ENCODE measurements at regions not wholly inside any gene's neighbourhood (a gene's known extent, or its start where the extent isn't known, plus 50 kb on each side); places are given as distances from the start of the nearest gene placed in this dataset.

DNA sequence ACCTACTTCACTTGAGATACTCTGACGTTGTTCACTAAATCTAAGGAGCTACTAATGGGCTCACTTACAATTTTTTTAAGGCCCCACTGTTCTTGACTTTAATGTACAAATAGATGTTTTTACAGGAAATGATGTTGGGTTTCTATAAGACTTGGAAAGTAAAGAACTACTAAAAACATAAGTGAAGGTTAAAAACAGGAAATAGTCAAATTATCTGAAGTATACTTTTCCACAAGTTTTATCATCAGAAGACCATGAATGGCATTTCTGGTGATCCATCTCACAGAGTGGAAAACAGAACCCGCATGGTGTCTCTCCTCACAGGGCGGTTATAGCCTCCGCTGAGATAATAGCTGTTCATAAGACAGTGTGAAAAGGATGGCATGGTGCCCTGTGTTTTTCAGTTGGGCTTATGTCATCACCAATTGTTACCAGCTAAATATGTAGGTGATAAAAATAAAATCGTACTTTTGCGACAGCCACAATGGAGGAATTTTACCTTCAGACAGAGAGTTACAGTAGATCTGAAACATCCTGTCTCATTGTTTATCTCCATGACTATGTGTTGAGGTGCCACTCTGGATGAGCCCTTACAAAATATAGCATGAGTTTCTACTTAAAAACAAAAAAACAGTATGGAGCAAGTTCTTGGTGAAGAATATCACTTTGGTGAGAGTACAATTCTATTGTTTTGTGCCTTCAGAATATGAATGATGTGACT, 462.4 kb downstream of the RAP2B start:
- Histone ChIP-seq H3K27ac (ENCODE audit: insufficient read depth, low read length) (no peak overlapping the region), H2AFZ (ENCODE audit: low read length) (no peak overlapping the region), H3K4me1 (ENCODE audit: control insufficient read depth, extremely low read depth, insufficient read depth, low read length) (no peaks in the 10 kb centered on the region), H3K9me3 (ENCODE audit: control insufficient read depth, insufficient read depth, low read depth, low read length) (no peaks in the 10 kb centered on the region), H3K4me2 (ENCODE audit: extremely low read depth, insufficient read depth, low read length) (no peak overlapping the region), H4K20me1 (ENCODE audit: control insufficient read depth, extremely low read depth, insufficient read depth, low read length) (no peaks in the 10 kb centered on the region), H3K4me3 (replicated peaks in 1 of 4; ENCODE audit: control extremely low read depth in 1 of 4, insufficient read depth in 1 of 4, low read depth in 3 of 4, low read length in 4 of 4) (no peak overlapping the region), H3K79me2 (ENCODE audit: control insufficient read depth, insufficient read depth, low read length) (no peaks in the 10 kb centered on the region), H3K27me3 (ENCODE audit: control insufficient read depth, insufficient read depth, low read length) (no peaks in the 10 kb centered on the region), H3K9ac (ENCODE audit: insufficient read depth, low read length) (no peak overlapping the region), H3K36me3 (ENCODE audit: control insufficient read depth, insufficient read depth, low read length) (no peaks in the 10 kb centered on the region)
- no peak for DNase-seq (ENCODE audit: low read depth in 2 of 2)
- no peak for TF ChIP-seq EZH2 (IDR thresholded peaks at IDR 0.05; ENCODE audit: low read length, missing control alignments)
- TF ChIP-seq, protein P1, sequence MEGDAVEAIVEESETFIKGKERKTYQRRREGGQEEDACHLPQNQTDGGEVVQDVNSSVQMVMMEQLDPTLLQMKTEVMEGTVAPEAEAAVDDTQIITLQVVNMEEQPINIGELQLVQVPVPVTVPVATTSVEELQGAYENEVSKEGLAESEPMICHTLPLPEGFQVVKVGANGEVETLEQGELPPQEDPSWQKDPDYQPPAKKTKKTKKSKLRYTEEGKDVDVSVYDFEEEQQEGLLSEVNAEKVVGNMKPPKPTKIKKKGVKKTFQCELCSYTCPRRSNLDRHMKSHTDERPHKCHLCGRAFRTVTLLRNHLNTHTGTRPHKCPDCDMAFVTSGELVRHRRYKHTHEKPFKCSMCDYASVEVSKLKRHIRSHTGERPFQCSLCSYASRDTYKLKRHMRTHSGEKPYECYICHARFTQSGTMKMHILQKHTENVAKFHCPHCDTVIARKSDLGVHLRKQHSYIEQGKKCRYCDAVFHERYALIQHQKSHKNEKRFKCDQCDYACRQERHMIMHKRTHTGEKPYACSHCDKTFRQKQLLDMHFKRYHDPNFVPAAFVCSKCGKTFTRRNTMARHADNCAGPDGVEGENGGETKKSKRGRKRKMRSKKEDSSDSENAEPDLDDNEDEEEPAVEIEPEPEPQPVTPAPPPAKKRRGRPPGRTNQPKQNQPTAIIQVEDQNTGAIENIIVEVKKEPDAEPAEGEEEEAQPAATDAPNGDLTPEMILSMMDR (conservative IDR thresholded peaks at IDR 0.05 in 1 of 2, IDR thresholded peaks at IDR 0.05 in 1 of 2; ENCODE audit: low read depth in 1 of 2, low read length in 2 of 2) = no peak

DNA sequence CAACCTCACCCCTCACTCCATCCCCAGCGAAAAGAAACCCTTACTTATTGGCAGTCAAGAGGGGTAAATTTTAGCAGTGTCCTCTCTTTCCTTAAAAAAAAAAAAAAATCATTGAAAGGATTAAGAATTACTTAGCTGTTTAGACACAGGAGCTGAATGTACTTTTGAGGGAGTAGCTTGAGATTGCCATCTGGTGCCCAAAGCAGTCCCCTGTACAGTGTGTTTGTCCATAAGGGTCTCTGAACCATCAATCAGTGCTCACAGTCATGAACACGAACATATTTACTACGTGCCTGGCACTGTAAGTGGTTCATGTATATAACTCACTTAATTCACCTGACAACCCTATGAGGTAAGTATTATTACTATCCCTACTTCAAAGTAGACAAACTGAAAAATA, 463.5 kb downstream of the RAP2B start:
- Histone ChIP-seq H3K4me2 (ENCODE audit: extremely low read depth, insufficient read depth, low read length) (no peak overlapping the region), H4K20me1 (ENCODE audit: control insufficient read depth, extremely low read depth, insufficient read depth, low read length) (no peaks in the 10 kb centered on the region), H3K9me3 (ENCODE audit: control insufficient read depth, insufficient read depth, low read depth, low read length) (no peaks in the 10 kb centered on the region), H3K36me3 (ENCODE audit: control insufficient read depth, insufficient read depth, low read length) (no peaks in the 10 kb centered on the region), H2AFZ (ENCODE audit: low read length) (no peak overlapping the region), H3K4me1 (ENCODE audit: control insufficient read depth, extremely low read depth, insufficient read depth, low read length) (no peaks in the 10 kb centered on the region), H3K79me2 (ENCODE audit: control insufficient read depth, insufficient read depth, low read length) (no peaks in the 10 kb centered on the region), H3K4me3 (replicated peaks in 1 of 4; ENCODE audit: control extremely low read depth in 1 of 4, insufficient read depth in 1 of 4, low read depth in 3 of 4, low read length in 4 of 4) (no peak overlapping the region), H3K9ac (ENCODE audit: insufficient read depth, low read length) (no peak overlapping the region), H3K27ac (ENCODE audit: insufficient read depth, low read length) (no peak overlapping the region), H3K27me3 (ENCODE audit: control insufficient read depth, insufficient read depth, low read length) (no peaks in the 10 kb centered on the region)
- no peak for TF ChIP-seq EZH2 (IDR thresholded peaks at IDR 0.05; ENCODE audit: low read length, missing control alignments)
- TF ChIP-seq, protein P1 (conservative IDR thresholded peaks at IDR 0.05 in 1 of 2, IDR thresholded peaks at IDR 0.05 in 1 of 2; ENCODE audit: low read depth in 1 of 2, low read length in 2 of 2) = peak; percentile 12 to 32
- DNase-seq (ENCODE audit: low read depth in 2 of 2) = peak in 1 of 2 donors; percentile 32

DNA sequence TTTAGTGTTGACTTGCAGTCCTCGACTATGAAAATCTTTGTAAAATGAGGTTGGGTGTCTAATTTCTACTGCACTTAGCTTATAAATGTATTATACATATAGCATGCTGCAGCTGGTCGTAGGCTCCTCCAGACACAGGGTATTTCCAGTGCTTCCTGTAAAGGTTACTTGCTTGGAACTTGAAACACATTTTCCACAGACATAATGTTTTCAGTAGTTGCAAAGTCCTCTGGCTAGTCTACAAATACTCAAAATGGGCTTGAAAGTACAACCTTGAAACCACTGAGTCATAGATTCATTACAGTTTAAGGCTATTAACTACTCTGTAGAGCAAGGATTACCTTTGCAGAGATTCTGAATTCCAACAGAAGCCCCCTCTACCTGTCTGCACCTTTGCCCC, 464.1 kb downstream of the RAP2B start:
- TF ChIP-seq EZH2 (IDR thresholded peaks at IDR 0.05; ENCODE audit: low read length, missing control alignments) = no peak
- TF ChIP-seq, protein P1 (conservative IDR thresholded peaks at IDR 0.05 in 1 of 2, IDR thresholded peaks at IDR 0.05 in 1 of 2; ENCODE audit: low read depth in 1 of 2, low read length in 2 of 2) = no peak

More for the DNA sequence above, 464.1 kb downstream of the RAP2B start:
- Histone ChIP-seq H3K79me2 (ENCODE audit: control insufficient read depth, insufficient read depth, low read length) (no peaks in the 10 kb centered on the region), H3K27me3 (ENCODE audit: control insufficient read depth, insufficient read depth, low read length) (no peaks in the 10 kb centered on the region), H2AFZ (ENCODE audit: low read length) (no peak overlapping the region), H3K9ac (ENCODE audit: insufficient read depth, low read length) (no peak overlapping the region), H3K27ac (ENCODE audit: insufficient read depth, low read length) (no peak overlapping the region), H3K9me3 (ENCODE audit: control insufficient read depth, insufficient read depth, low read depth, low read length) (no peaks in the 10 kb centered on the region), H3K4me1 (ENCODE audit: control insufficient read depth, extremely low read depth, insufficient read depth, low read length) (no peaks in the 10 kb centered on the region), H3K36me3 (ENCODE audit: control insufficient read depth, insufficient read depth, low read length) (no peaks in the 10 kb centered on the region), H3K4me2 (ENCODE audit: extremely low read depth, insufficient read depth, low read length) (no peak overlapping the region), H3K4me3 (replicated peaks in 1 of 4; ENCODE audit: control extremely low read depth in 1 of 4, insufficient read depth in 1 of 4, low read depth in 3 of 4, low read length in 4 of 4) (no peak overlapping the region), H4K20me1 (ENCODE audit: control insufficient read depth, extremely low read depth, insufficient read depth, low read length) (no peaks in the 10 kb centered on the region)
- DNase-seq (ENCODE audit: low read depth in 2 of 2) = no peak

Measured in fibroblast of lung (primary cell).